ENCODE measurements at regions not wholly inside any gene's neighbourhood (a gene's known extent, or its start where the extent isn't known, plus 50 kb on each side); places are given as distances from the start of the nearest gene placed in this dataset.

GRCh38 chr2:35447821-35448220 is 907.8 kb upstream of the CRIM1 start (continued):
- TF ChIP-seq POLR2A (IDR thresholded peaks at IDR 0.05; ENCODE audit: control extremely low read depth in 1 of 2, low read depth in 2 of 2, low read length in 2 of 2) = no peak
- no peak for TF ChIP-seq HDAC2 (IDR thresholded peaks at IDR 0.05; ENCODE audit: borderline replicate concordance in 1 of 2, low read depth in 2 of 2, low read length in 2 of 2)
- TF ChIP-seq MAFK (IDR thresholded peaks at IDR 0.05; ENCODE audit: low read depth, low read length) = no peak
- no peak for TF ChIP-seq YY1 (IDR thresholded peaks at IDR 0.05; ENCODE audit: low read depth, low read length)
- TF ChIP-seq SP1 (IDR thresholded peaks at IDR 0.05; ENCODE audit: low read depth, low read length) = no peak
- no peak for TF ChIP-seq TCF12 (IDR thresholded peaks at IDR 0.05; ENCODE audit: low read depth, low read length)
- no peak for TF ChIP-seq TAF1 (IDR thresholded peaks at IDR 0.05; ENCODE audit: low read depth, low read length)
- no peak for TF ChIP-seq SIX5 (IDR thresholded peaks at IDR 0.05; ENCODE audit: low read depth, low read length)
- TF ChIP-seq RBBP5 (IDR thresholded peaks at IDR 0.05; ENCODE audit: borderline replicate concordance, low read depth, low read length) = no peak
- no peak for TF ChIP-seq TAF7 (optimal IDR thresholded peaks at IDR 0.05; ENCODE audit: borderline replicate concordance, low read depth, low read length)

Data from H1 (cell line).